Heart left ventricle (tissue), 16 donors: ENCODE measurements at regions not wholly inside any gene's neighbourhood (a gene's known extent, or its start where the extent isn't known, plus 50 kb on each side); places are given as distances from the start of the nearest gene placed in this dataset.
A peak's percentile ranks its signal among the peaks of the same experiment; 100 is the strongest.
"Not testable (repeated sequence)": the region's sequence is repeated elsewhere in the genome, so short reads cannot be mapped to it uniquely, and the experiment has no call there.

Experiments used
- ATAC-seq, 4 donors: fragments of 200-7000 bp; cut with Tn5 transposase; one replicate each; pipeline ENCODE4 v1.9.1; 2020 to 2022; ENCODE audit warnings: moderate library complexity in 4 of 4, mild to moderate bottlenecking in 3 of 4, moderate number of reproducible peaks in 1 of 4
- DNase-seq, 5 donors: peaks; one replicate each; pipeline ENCODE4 v3.0.0-alpha.2; 2020
- H3K27ac ChIP-seq, 12 donors: fragments of 200-600 bp; sonication (generic) in 4 of 12; one replicate each; pipeline versions ENCODE4 v1.5.0 to v1.8.0; 2016 to 2022; ENCODE audit warnings: mild to moderate bottlenecking in 2 of 12
- H3K27me3 ChIP-seq, 9 donors: fragments of 200-600 bp; sonication (generic) in 2 of 9; one replicate each; pipeline versions ENCODE4 v1.5.1 to v1.8.0; 2016 to 2022; ENCODE audit warnings: mild to moderate bottlenecking in 3 of 9
- H3K36me3 ChIP-seq, 9 donors: fragments of 200-600 bp; sonication (generic) in 2 of 9; one replicate each; pipeline versions ENCODE4 v1.5.0 to v1.8.0; 2018 to 2022; ENCODE audit warnings: mild to moderate bottlenecking in 2 of 9
- H3K4me1 ChIP-seq, 12 donors: fragments of 200-600 bp; sonication (generic) in 4 of 12; one replicate each; pipeline versions ENCODE4 v1.5.0 to v1.8.0; 2016 to 2022; ENCODE audit warnings: mild to moderate bottlenecking in 3 of 12
- H3K4me3 ChIP-seq, 12 donors: fragments of 200-600 bp; sonication (generic) in 4 of 12; one replicate each; pipeline versions ENCODE4 v1.5.0 to v1.8.0; 2017 to 2022; ENCODE audit warnings: mild to moderate bottlenecking in 9 of 12, moderate library complexity in 4 of 12
- H3K9me3 ChIP-seq, 12 donors: fragments of 200-600 bp; sonication (generic) in 4 of 12; one replicate each; pipeline versions ENCODE4 v1.5.0 to v1.8.0; 2016 to 2022; ENCODE audit warnings: mild to moderate bottlenecking in 1 of 12
- POLR2A ChIP-seq, 2 donors: fragments of 450-650 bp; IDR thresholded peaks; one replicate each; pipeline ENCODE4 v1.6.1; 2017; ENCODE audit warnings: antibody characterized with exemption in 2 of 2, mild to moderate bottlenecking in 2 of 2, moderate library complexity in 2 of 2
- WGBS, 4 donors: extraction: QIAGEN DNeasy Blood & Tissue Kit in 2 of 4; methylation state at CpG; one replicate each; pipeline versions ENCODE4 v1.1.5 to v1.1.7; 2013 to 2018; 5-methylcytosine and 5-hydroxymethylcytosine counted together
- intact Hi-C, 10 donors: fragments of 100-400 bp; cut with DNase I; formaldehyde crosslinking; loops; one replicate each; pipeline versions ENCODE4 v1.11.1 to v1.14.2; 2022
- TF ChIP-seq, protein P1 (sequence below), 12 donors: fragments of 200-600 bp; sonication (generic) in 4 of 12; IDR thresholded peaks; one replicate each; pipeline versions ENCODE4 v1.5.0 to v1.8.0; 2018 to 2022; ENCODE audit warnings: antibody characterized with exemption in 12 of 12, mild to moderate bottlenecking in 5 of 12
- donor health status: ischemic (EF 13 %, LVEDD 7.1; RV severe dilation, severe dysfunction).
- donor health status: healthy with polysubstance abuse.
- donor health status: DM: no; HTN: yes; CAD: no.
- donor health status: DM: no; HTN: no; CAD: no.
- donor health status: ischemic (EF 25% LVEDD 6.9; RV normal size, moderate dysfunction).
- donor health status: ischemic (EF 25% LVEDD 5.7; RV mildly dilated, moderate dysfunction).
- donor health status: healthy.
- donor health status: DM: yes; HTN: yes; CAD: no.
- donor health status: ischemic (EF 35%, LVEDD 5.7; RV mildly dilated, moderate dysfunction).
- donor health status: nonischemic (EF 11% LVEDD 7.7; RV severe dilation, severe dysfunction).
- donor health status: DM: yes; HTN: yes; CAD: no.
- donor health status: PGD.
- donor health status: ischemic (EF 29% LVEDD 5.4; RV normal size, mild dysfunction).
- donor health status: nonischemic (EF 23%, LVEDD 6.1; RV moderate dilation, normal function).

DNA sequence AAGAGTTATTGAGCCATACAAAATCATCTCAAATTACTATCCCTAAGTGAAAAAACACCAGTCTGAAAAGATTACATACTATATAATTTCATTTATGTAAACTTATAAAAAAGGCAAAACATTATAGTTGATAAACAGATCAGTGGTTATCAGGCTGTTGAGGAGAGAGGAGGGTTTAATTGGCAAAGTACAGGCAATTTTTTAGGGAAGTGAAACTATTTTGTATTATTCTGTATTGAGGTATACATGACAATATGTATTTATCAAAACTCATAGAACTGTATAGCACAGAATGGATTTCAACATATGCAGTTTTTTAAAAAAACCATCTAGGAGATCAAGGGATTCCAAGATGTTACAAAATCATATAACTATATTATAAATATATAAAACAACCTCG is 403.7 kb downstream of the LTN1 start:
- WGBS, 4 donors = 94 to 100% (median 97%) methylated on average over 1 of the region's 1 CpG
- peaks cover 0 to 27% (median 4%) of the 10 kb centered on the region in 12 donors for H3K9me3 ChIP-seq
- ATAC-seq (no peak), DNase-seq (no peak)
- H3K27ac ChIP-seq = no peak overlapping the region
- intact Hi-C loops = no loop called here
- no peak overlapping the region for H3K4me3 ChIP-seq
- no peaks in the 10 kb centered on the region for H3K36me3 ChIP-seq
- TF ChIP-seq POLR2A (IDR thresholded peaks at IDR 0.05) = no peak
- TF ChIP-seq, protein P1, sequence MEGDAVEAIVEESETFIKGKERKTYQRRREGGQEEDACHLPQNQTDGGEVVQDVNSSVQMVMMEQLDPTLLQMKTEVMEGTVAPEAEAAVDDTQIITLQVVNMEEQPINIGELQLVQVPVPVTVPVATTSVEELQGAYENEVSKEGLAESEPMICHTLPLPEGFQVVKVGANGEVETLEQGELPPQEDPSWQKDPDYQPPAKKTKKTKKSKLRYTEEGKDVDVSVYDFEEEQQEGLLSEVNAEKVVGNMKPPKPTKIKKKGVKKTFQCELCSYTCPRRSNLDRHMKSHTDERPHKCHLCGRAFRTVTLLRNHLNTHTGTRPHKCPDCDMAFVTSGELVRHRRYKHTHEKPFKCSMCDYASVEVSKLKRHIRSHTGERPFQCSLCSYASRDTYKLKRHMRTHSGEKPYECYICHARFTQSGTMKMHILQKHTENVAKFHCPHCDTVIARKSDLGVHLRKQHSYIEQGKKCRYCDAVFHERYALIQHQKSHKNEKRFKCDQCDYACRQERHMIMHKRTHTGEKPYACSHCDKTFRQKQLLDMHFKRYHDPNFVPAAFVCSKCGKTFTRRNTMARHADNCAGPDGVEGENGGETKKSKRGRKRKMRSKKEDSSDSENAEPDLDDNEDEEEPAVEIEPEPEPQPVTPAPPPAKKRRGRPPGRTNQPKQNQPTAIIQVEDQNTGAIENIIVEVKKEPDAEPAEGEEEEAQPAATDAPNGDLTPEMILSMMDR (IDR thresholded peaks at IDR 0.05) = no peak
- H3K4me1 ChIP-seq = no peaks in the 10 kb centered on the region
- no peaks in the 10 kb centered on the region for H3K27me3 ChIP-seq

DNA sequence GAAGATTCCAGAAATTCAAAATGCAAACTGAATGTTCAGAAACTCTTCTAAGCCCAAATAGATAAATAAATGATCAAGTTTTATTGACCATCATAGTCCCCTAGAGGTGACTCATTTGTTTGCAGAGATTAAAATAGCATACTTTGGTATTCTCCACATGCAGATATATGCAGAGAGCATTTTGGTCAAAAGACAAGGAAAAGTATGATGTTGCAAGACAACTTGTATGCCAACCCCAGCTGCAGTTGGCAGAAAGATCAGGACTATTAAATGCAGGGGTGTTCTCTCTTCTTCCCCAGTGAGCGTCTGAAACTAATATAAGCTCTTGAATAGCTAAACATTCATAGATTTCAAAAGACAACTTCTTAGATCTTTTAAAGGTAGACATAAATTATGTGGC is 404.9 kb downstream of the LTN1 start:
- intact Hi-C loops = no loop called here
- whole genome bisulfite sequencing, 4 donors = 0 to 100% (median 30%) methylated on average over 1 of the region's 1 CpG
- no peak overlapping the region for H3K27ac ChIP-seq

GRCh38 chr21:28581976-28582375 is 410.7 kb downstream of the LTN1 start:
- no peaks in the 10 kb centered on the region for H3K27me3 ChIP-seq
- H3K27ac ChIP-seq = no peak overlapping the region
- intact Hi-C loops = no loop called here
- H3K4me1 ChIP-seq = peaks cover 0 to 10% (median 0%) of the 10 kb centered on the region in 12 donors
- H3K9me3 ChIP-seq = peaks cover 0 to 8% (median 0%) of the 10 kb centered on the region in 12 donors
- H3K4me3 ChIP-seq = no peak overlapping the region
- 92 to 100% (median 98%) methylated on average over 2 of the region's 2 CpGs for WGBS, 4 donors
- no peak for TF ChIP-seq POLR2A (IDR thresholded peaks at IDR 0.05)
- TF ChIP-seq, protein P1 (IDR thresholded peaks at IDR 0.05) = no peak
- H3K36me3 ChIP-seq = no peaks in the 10 kb centered on the region
- ATAC-seq (no peak), DNase-seq (no peak)

More for the DNA sequence above, 404.9 kb downstream of the LTN1 start:
- no peak for DNase-seq
- no peak for ATAC-seq
- no peaks in the 10 kb centered on the region for H3K36me3 ChIP-seq
- no peaks in the 10 kb centered on the region for H3K4me1 ChIP-seq
- no peak overlapping the region for H3K4me3 ChIP-seq
- TF ChIP-seq, protein P1 (IDR thresholded peaks at IDR 0.05) = no peak
- no peak for TF ChIP-seq POLR2A (IDR thresholded peaks at IDR 0.05)
- H3K27me3 ChIP-seq = no peaks in the 10 kb centered on the region
- peaks cover 0 to 27% (median 4%) of the 10 kb centered on the region in 12 donors for H3K9me3 ChIP-seq

- DNase-seq, H3K36me3 ChIP-seq, intact Hi-C loops, H3K27me3 ChIP-seq, H3K4me1 ChIP-seq, H3K27ac ChIP-seq, H3K4me3 ChIP-seq, H3K9me3 ChIP-seq: not testable (repeated sequence)
- 80 to 85% (median 84%) methylated on average over 5 of the region's 5 CpGs for WGBS, 4 donors
- peak in 2 of 4 donors; percentile 36 to 42 for ATAC-seq
These were observed 411.4 kb downstream of the LTN1 start for GRCh38 chr21:28581311-28581731.

GRCh38 chr21:28580585-28580984 is 412.1 kb downstream of the LTN1 start:
- Histone ChIP-seq H3K4me1 (peaks cover 0 to 10% (median 0%) of the 10 kb centered on the region in 12 donors), H3K27ac (no peak overlapping the region), H3K9me3 (peaks cover 0 to 4% (median 0%) of the 10 kb centered on the region in 12 donors), H3K27me3 (no peaks in the 10 kb centered on the region), H3K4me3 (no peak overlapping the region), H3K36me3 (no peaks in the 10 kb centered on the region)
- DNase-seq (no peak), ATAC-seq (peak in 1 of 4 donors; percentile 9)
- no peak for TF ChIP-seq POLR2A (IDR thresholded peaks at IDR 0.05)
- TF ChIP-seq, protein P1 (IDR thresholded peaks at IDR 0.05) = no peak
- WGBS, 4 donors = 65 to 85% (median 76%) methylated on average over 2 of the region's 2 CpGs
- intact Hi-C loops = no loop called here
